ENCODE measurements at regions not wholly inside any gene's neighbourhood (a gene's known extent, or its start where the extent isn't known, plus 50 kb on each side); places are given as distances from the start of the nearest gene placed in this dataset.
A peak's percentile ranks its signal among the peaks of the same experiment; 100 is the strongest.

DNA sequence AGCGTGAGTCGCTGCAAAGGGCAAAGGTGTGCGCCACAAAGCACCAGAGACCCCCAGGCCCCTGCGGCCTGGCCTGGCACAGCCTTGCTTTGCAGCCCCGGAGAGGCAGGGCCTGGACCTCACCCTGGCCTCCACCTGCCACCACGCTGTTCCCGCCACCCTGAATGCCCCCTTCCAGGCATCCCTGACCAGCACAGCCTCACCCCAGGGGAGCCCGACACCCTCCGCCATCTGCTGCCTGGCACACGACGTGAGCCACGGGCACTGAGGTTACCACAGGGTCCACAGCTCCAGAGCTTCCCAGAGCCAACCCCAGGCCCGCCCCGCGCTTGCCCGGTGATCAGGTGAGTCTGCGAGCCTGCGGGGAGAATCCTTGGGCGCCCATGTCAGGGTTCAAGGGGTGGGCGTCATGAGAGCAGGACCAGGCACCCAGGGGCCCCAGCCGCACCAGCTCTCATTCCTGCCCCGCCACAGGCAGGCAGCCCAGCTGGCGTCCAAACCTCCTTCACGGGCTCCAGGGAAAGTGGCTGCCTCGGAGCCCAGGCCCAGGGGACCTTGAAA is 171.3 kb downstream of the BRD1 start:
- peak overlapping the region; percentile 93 to 100 (median 99) for H3K4me2 ChIP-seq
- H3K9ac ChIP-seq = peak overlapping the region in 10 of 11 experiments; percentile 51 to 81 (median 72); a peak in 20 of 22 replicates
- peaks cover 0 to 26% (median 14%) of the 10 kb centered on the region in 11 experiments; a peak in 17 of 22 replicates for H3K9me3 ChIP-seq (replicated peaks in 1 of 11)
- no peaks in the 10 kb centered on the region for H3K27me3 ChIP-seq
- peaks cover 11 to 52% (median 43%) of the 10 kb centered on the region in 11 experiments; a peak in 21 of 22 replicates for H3K36me3 ChIP-seq
- peaks cover 0 to 51% (median 0%) of the 10 kb centered on the region in 11 experiments; a peak in 6 of 22 replicates for H4K20me1 ChIP-seq
- TF ChIP-seq Cebpa-rat (IDR thresholded peaks at IDR 0.05) = no peak
- peaks cover 37 to 74% (median 66%) of the 10 kb centered on the region in 10 experiments for H3K4me1 ChIP-seq
- peak overlapping the region; percentile 65 to 82 (median 76) for H3K4me3 ChIP-seq
- H3K27ac ChIP-seq = peak overlapping the region in 7 of 11 experiments; percentile 58 to 85 (median 75); a peak in 12 of 22 replicates

DNA sequence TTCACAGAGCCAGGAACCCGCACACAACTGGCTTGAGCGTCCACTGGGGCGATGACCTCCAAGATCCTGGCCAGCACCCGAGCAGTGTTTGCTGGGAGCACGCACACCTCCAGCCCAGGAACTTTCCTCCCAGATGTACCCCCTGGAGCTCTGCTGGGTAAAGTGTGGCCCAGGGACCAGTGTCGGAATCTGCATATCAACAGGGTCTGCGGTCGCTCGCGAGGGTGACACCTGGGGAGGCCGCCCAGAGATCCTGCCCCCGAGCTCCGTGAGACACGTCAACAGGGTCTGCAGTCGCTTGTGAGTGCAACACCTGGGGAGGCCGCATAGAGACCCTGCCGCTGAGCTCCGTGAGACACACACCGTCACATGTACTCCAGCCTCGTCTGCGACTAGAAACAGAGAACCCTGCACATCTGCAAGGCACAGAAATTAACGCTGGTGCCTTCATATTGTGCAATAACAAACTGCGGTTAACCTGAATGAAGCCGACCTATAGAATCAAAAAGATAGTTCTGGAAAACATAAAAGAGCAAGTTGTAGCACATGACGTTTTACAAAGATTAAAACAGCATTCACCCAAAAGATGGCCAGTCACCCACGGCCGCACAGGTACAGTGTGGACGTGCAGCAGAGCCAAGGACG is 172.4 kb downstream of the BRD1 start:
- Histone ChIP-seq H3K9me3 (replicated peaks in 1 of 11) (peaks cover 0 to 27% (median 14%) of the 10 kb centered on the region in 11 experiments; a peak in 17 of 22 replicates), H4K20me1 (peaks cover 0 to 62% (median 10%) of the 10 kb centered on the region in 11 experiments; a peak in 18 of 22 replicates), H3K9ac (peak overlapping the region in 5 of 11 experiments; percentile 59 to 81 (median 78); a peak in 4 of 22 replicates), H3K4me2 (peak overlapping the region; percentile 93 to 100 (median 99)), H3K27ac (peak overlapping the region in 1 of 11 experiments; percentile 6; a peak in 1 of 22 replicates), H3K4me3 (peak overlapping the region in 9 of 10 experiments; percentile 71 to 82 (median 77); a peak in 17 of 20 replicates), H3K36me3 (peaks cover 18 to 63% (median 54%) of the 10 kb centered on the region in 11 experiments), H3K27me3 (no peaks in the 10 kb centered on the region), H3K4me1 (peaks cover 28 to 68% (median 59%) of the 10 kb centered on the region in 10 experiments)
- TF ChIP-seq Cebpa-rat (IDR thresholded peaks at IDR 0.05) = peak in 6 of 11 experiments; percentile 20 to 71 (median 32); a peak in 4 of 22 replicates

DNA sequence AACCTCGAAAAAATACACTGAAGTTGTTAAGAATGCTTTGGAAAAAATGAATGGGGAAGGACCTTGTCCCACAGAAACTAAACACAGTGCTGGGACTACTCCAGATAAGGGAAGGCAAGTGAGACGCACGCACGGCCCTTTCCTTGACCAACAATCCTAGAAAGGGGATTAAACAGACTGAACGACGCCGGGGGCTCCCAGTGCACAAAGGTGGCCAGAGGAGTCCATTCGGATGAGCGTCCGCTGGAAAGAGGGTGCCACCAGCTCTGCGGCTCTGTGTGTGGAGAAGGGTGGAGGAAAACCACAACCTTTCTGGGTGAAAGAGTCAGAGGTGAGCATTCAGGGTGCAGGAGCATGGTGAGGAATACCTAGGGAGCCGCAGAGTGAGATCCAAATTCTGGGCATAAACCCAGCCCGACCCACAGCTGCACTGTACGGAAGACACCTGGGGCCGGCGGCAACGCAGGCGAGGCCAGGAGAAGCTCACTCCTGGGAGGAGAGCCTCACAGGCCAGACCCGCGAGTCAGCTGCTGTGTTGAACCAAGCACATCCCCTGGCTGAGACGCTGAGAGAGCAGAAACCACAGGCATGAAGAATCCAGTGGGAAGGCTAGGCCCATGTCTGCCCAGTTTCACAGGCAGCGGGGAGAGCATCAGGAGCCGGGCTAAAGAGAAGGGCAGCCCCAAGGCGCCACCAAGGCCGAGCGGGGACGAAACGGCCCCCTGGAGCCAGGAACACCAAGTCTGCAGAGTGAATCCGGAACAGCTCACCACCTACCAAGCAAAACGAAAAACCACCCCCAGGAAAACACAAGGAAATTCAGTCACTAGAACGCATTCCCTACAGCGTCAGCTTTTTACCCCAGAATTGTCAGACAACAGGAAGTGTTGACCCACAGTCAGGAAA is 177.1 kb downstream of the BRD1 start:
- Histone ChIP-seq H4K20me1 (peaks cover 7 to 95% (median 44%) of the 10 kb centered on the region in 11 experiments; a peak in 20 of 22 replicates), H3K27ac (no peak overlapping the region), H3K27me3 (no peaks in the 10 kb centered on the region), H3K4me3 (no peak overlapping the region), H3K9me3 (replicated peaks in 1 of 11) (peaks cover 0 to 28% (median 18%) of the 10 kb centered on the region in 11 experiments; a peak in 17 of 22 replicates), H3K9ac (no peak overlapping the region), H3K4me1 (peaks cover 7 to 23% (median 16%) of the 10 kb centered on the region in 10 experiments), H3K4me2 (no peak overlapping the region), H3K36me3 (peaks cover 33 to 91% (median 89%) of the 10 kb centered on the region in 11 experiments)
- no peak for TF ChIP-seq Cebpa-rat (IDR thresholded peaks at IDR 0.05)

DNA sequence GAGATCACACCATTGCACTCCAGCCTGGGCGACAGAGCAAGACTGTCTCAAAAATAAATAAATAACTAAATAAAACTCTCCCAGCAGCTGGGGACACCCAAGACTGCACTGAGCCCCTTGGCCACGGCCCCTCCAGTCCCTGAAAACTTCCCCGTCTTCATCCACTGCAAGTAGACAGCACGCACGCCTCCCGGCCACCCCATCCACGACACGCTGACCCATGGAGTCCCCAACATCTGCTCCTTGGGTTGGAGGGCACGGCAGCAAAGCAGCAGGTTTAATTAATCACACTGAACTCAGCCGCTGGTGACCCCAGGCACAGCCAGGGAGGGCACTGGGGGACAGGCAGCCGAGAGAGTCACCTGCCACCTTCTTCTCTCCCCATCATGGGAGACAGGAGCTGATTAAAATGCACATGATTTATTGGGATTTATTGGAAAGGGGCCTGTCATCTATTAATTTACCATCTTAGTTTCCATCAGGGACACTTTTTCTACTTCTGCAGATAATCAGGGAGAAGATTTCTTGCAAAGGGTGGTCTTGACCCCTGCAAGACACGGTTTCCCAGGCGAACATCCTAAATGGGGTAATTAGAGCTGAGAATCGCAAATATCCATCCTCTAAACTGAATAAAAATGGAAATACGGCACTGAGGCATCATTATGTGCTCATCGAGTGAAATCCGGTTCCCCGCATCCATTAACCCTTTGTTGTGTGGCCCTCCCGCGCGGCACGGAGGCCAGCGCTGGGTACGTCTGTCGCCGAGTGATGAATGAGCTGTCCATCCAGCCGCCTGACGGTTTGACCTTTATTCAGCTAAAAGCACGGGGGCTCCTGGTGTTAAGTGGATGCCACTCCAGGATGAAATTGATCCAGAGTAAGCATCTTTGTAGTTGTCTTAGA is 178.3 kb downstream of the BRD1 start:
- H3K9ac ChIP-seq = no peak overlapping the region
- H3K36me3 ChIP-seq = peaks cover 37 to 84% (median 82%) of the 10 kb centered on the region in 11 experiments
- no peak overlapping the region for H3K4me2 ChIP-seq
- H3K9me3 ChIP-seq (replicated peaks in 1 of 11) = peaks cover 0 to 28% (median 18%) of the 10 kb centered on the region in 11 experiments; a peak in 17 of 22 replicates
- TF ChIP-seq Cebpa-rat (IDR thresholded peaks at IDR 0.05) = no peak
- no peaks in the 10 kb centered on the region for H3K27me3 ChIP-seq
- no peak overlapping the region for H3K27ac ChIP-seq
- H4K20me1 ChIP-seq = peaks cover 7 to 93% (median 48%) of the 10 kb centered on the region in 11 experiments; a peak in 20 of 22 replicates
- no peak overlapping the region for H3K4me3 ChIP-seq
- H3K4me1 ChIP-seq = peaks cover 0 to 12% (median 4%) of the 10 kb centered on the region in 10 experiments; a peak in 9 of 20 replicates

DNA sequence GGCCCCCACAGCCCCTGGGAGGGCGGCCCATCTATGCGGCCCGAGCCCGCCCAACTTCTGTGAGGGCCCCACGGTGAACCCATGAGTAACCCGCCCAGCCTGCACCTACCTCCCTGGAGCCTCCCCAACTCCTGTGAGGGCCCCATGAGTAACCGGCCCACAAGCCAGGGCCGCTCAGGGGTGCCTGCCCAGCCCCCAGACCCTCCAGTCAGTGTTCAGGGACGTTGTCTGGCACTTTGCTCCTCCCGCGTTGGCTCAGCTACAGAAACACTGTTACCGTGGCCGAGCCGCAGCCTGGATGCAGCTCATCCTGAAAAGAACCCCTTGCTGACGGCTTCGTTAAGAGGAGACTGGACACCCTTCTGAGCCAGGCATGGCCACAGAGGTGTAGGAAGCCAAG is 179.6 kb downstream of the BRD1 start:
- Histone ChIP-seq H3K4me3 (no peak overlapping the region), H3K9me3 (replicated peaks in 1 of 11) (peaks cover 0 to 23% (median 14%) of the 10 kb centered on the region in 11 experiments; a peak in 17 of 22 replicates), H3K4me2 (no peak overlapping the region), H3K27ac (no peak overlapping the region), H3K36me3 (peaks cover 33 to 83% (median 68%) of the 10 kb centered on the region in 11 experiments), H4K20me1 (peaks cover 13 to 93% (median 58%) of the 10 kb centered on the region in 11 experiments; a peak in 20 of 22 replicates), H3K9ac (no peak overlapping the region), H3K27me3 (no peaks in the 10 kb centered on the region), H3K4me1 (peaks cover 0 to 14% (median 5%) of the 10 kb centered on the region in 10 experiments; a peak in 8 of 20 replicates)
- no peak for TF ChIP-seq Cebpa-rat (IDR thresholded peaks at IDR 0.05)

DNA sequence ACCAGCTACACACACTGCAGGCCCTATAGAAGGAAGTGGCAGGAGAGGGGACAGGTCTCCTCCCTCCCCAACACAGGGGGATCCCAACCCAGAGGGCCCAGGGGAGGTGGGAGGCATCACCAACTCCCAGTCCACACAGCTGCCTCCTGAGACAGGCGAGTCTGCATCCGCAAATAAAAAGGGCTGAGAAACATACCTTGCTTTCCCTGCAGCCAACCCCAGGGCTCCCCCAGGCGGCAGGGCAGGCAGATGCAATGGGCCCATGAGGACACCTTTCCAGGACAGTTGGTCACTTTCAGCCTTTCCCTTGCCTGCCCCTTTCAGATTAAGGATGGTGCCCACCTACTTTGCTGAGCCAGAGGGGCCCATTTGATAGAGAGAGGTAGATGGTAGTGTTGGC is 180.0 kb downstream of the BRD1 start:
- peaks cover 0 to 18% (median 9%) of the 10 kb centered on the region in 10 experiments; a peak in 14 of 20 replicates for H3K4me1 ChIP-seq
- H4K20me1 ChIP-seq = peaks cover 13 to 93% (median 62%) of the 10 kb centered on the region in 11 experiments; a peak in 21 of 22 replicates
- TF ChIP-seq Cebpa-rat (IDR thresholded peaks at IDR 0.05) = no peak
- no peaks in the 10 kb centered on the region for H3K27me3 ChIP-seq
- H3K9ac ChIP-seq = no peak overlapping the region
- no peak overlapping the region for H3K4me3 ChIP-seq
- H3K4me2 ChIP-seq = no peak overlapping the region
- H3K27ac ChIP-seq = no peak overlapping the region
- H3K36me3 ChIP-seq = peaks cover 29 to 82% (median 64%) of the 10 kb centered on the region in 11 experiments
- peaks cover 0 to 20% (median 12%) of the 10 kb centered on the region in 11 experiments; a peak in 17 of 22 replicates for H3K9me3 ChIP-seq (replicated peaks in 1 of 11)

DNA sequence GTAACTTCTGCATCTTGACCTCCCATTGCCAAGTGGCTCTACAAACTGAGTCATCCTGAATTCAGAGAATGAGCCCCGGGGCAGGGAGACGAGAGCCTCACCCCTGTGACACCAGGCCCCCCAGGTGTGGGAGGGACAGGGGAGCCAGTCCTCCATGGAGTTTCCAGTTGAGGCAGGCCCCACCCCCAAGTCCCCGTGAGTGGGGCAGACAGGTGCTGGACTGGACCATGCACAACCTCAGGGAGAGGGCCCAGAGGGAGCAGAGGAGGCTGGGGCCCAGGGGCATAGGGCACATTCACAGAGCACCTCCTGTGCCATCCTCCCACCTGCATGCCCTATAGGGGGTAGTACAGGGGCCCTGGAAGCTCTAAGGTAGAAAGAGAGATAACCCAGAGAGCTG is 180.8 kb downstream of the BRD1 start:
- no peak overlapping the region for H3K4me3 ChIP-seq
- H3K27ac ChIP-seq = no peak overlapping the region
- no peak overlapping the region for H3K9ac ChIP-seq
- H3K27me3 ChIP-seq = no peaks in the 10 kb centered on the region
- no peak for TF ChIP-seq Cebpa-rat (IDR thresholded peaks at IDR 0.05)
- H3K4me1 ChIP-seq = peaks cover 0 to 26% (median 16%) of the 10 kb centered on the region in 10 experiments; a peak in 16 of 20 replicates
- no peak overlapping the region for H3K4me2 ChIP-seq
- peaks cover 21 to 79% (median 57%) of the 10 kb centered on the region in 11 experiments for H3K36me3 ChIP-seq
- H4K20me1 ChIP-seq = peaks cover 20 to 93% (median 70%) of the 10 kb centered on the region in 11 experiments; a peak in 21 of 22 replicates
- H3K9me3 ChIP-seq (replicated peaks in 1 of 11) = peaks cover 0 to 13% (median 4%) of the 10 kb centered on the region in 11 experiments; a peak in 15 of 22 replicates
